A673 (cell line): ENCODE measurements at regions not wholly inside any gene's neighbourhood (a gene's known extent, or its start where the extent isn't known, plus 50 kb on each side); places are given as distances from the start of the nearest gene placed in this dataset.

Experiments used
- BruUV-seq: library from RNA; stranded (reverse); fragments of 400-500 nt; replicated peaks from 2 replicates; lab custom pipeline; 2021; lab: Mats Ljungman, UMichigan
- CTCF ChIA-PET: fragments of 300-600 bp; sonication (Branson Sonifier 250); formaldehyde crosslinking; loops from one replicate; lab custom pipeline; 2022; ENCODE audit warnings: antibody characterized with exemption; lab: Charles Lee
- POLR2A ChIA-PET: fragments of 300-600 bp; sonication (Branson Sonifier 250); formaldehyde crosslinking; loops from one replicate; lab custom pipeline; 2022; ENCODE audit warnings: antibody characterized with exemption; ENCODE audit not compliant: low non-redundant PET; lab: Charles Lee
- DNase-seq: peaks from one replicate; pipeline ENCODE4 v3.0.0-alpha.2; 2015; ENCODE audit warnings: low spot score
- H3K27ac ChIP-seq: fragments of 200-600 bp; sonication (generic); 2 replicates; pipeline ENCODE4 v1.5.1; 2016; ENCODE audit warnings: mixed run types, low read depth, mild to moderate bottlenecking, mixed read lengths, antibody characterized with exemption, low read length; ENCODE audit not compliant: poor library complexity, severe bottlenecking
- H3K27me3 ChIP-seq: fragments of 200-600 bp; sonication (generic); replicated peaks from 2 replicates; pipeline ENCODE4 v1.6.1; 2017; ENCODE audit warnings: mixed run types, low read depth, mild to moderate bottlenecking, mixed read lengths, antibody characterized with exemption, low read length; ENCODE audit not compliant: insufficient read depth, poor library complexity
- H3K36me3 ChIP-seq: fragments of 200-600 bp; sonication (generic); 2 replicates; pipeline ENCODE4 v1.6.1; 2016; ENCODE audit warnings: mixed run types, mild to moderate bottlenecking, mixed read lengths, antibody characterized with exemption, low read length; ENCODE audit not compliant: insufficient read depth, poor library complexity, severe bottlenecking
- H3K4me1 ChIP-seq: fragments of 200-600 bp; sonication (generic); 2 replicates; pipeline ENCODE4 v1.6.1; 2017; ENCODE audit warnings: mixed run types, mild to moderate bottlenecking, mixed read lengths, antibody characterized with exemption, low read length; ENCODE audit not compliant: insufficient read depth, poor library complexity, severe bottlenecking
- H3K4me3 ChIP-seq: fragments of 200-600 bp; sonication (generic); 2 replicates; pipeline ENCODE4 v1.5.1; 2016; ENCODE audit warnings: low read depth, mixed run types, mild to moderate bottlenecking, mixed read lengths, low read length; ENCODE audit not compliant: poor library complexity, severe bottlenecking
- H3K9me3 ChIP-seq: fragments of 200-600 bp; sonication (generic); 2 replicates; pipeline ENCODE4 v1.6.1; 2016; ENCODE audit warnings: mixed run types, low read depth, mild to moderate bottlenecking, mixed read lengths, antibody characterized with exemption, low read length; ENCODE audit not compliant: poor library complexity, severe bottlenecking
- CTCF ChIP-seq: fragments of 300-800, 200-600 bp; sonication (generic); conservative IDR thresholded peaks from 2 replicates; pipeline ENCODE4 v1.5.1; 2017; ENCODE audit warnings: low read depth, mild to moderate bottlenecking, antibody characterized with exemption, low read length, moderate library complexity, mixed read lengths
- EZH2 ChIP-seq: fragments of 200-600 bp; sonication (generic); IDR thresholded peaks from 2 replicates; pipeline ENCODE4 v1.6.1; 2017; ENCODE audit warnings: borderline replicate concordance, low read depth, mild to moderate bottlenecking, mixed read lengths, antibody characterized with exemption, low read length; ENCODE audit not compliant: poor library complexity, severe bottlenecking
- intact Hi-C: fragments of 100-400 bp; cut with micrococcal nuclease; formaldehyde crosslinking; loops from one replicate; pipeline ENCODE4 v1.10.0; 2022; ENCODE audit not compliant: unreplicated experiment

GRCh38 chr12:125255935-125256633 is 190.8 kb downstream of the AACS start:
- ChIA-PET POLR2A (no interaction called here), CTCF (no interaction called here)
- intact Hi-C loops = no loop called here
- H3K4me1 ChIP-seq = peaks cover 11% of the 10 kb centered on the region
- no peak for TF ChIP-seq CTCF
- TF ChIP-seq EZH2 = no peak
- no peaks in the 10 kb centered on the region for H3K9me3 ChIP-seq
- no peak for DNase-seq
- H3K36me3 ChIP-seq = no peaks in the 10 kb centered on the region
- H3K4me3 ChIP-seq = no peak overlapping the region
- H3K27ac ChIP-seq = no peak overlapping the region
- no TSS peak for BruUV-seq
- H3K27me3 ChIP-seq = peaks cover 7% of the 10 kb centered on the region

GRCh38 chr12:125256634-125256936 is 191.3 kb downstream of the AACS start:
- Histone ChIP-seq H3K9me3 (no peaks in the 10 kb centered on the region), H3K27ac (no peak overlapping the region), H3K4me3 (no peak overlapping the region), H3K36me3 (no peaks in the 10 kb centered on the region), H3K27me3 (peaks cover 11% of the 10 kb centered on the region), H3K4me1 (peaks cover 11% of the 10 kb centered on the region)
- no TSS peak for BruUV-seq
- CTCF ChIA-PET = no interaction called here
- no peak for TF ChIP-seq CTCF
- TF ChIP-seq EZH2 = no peak
- POLR2A ChIA-PET = no interaction called here
- DNase-seq = no peak
- intact Hi-C loops = no loop called here

GRCh38 chr12:125259178-125259867 is 194.1 kb downstream of the AACS start:
- CTCF ChIA-PET = interaction anchor here (0.5 kb wide), 1 partner anchor 51 kb away, joined by 3 read pairs; no protein-coding TSS in a partner anchor
- POLR2A ChIA-PET = no interaction called here
- Histone ChIP-seq H3K4me1 (peaks cover 18% of the 10 kb centered on the region), H3K27ac (no peak overlapping the region), H3K36me3 (no peaks in the 10 kb centered on the region), H3K4me3 (no peak overlapping the region), H3K9me3 (no peaks in the 10 kb centered on the region), H3K27me3 (peaks cover 11% of the 10 kb centered on the region)
- TF ChIP-seq CTCF (no peak), EZH2 (no peak)
- no TSS peak for BruUV-seq
- intact Hi-C loops = no loop called here
- peak; percentile 40 for DNase-seq
